ENCODE measurements at regions not wholly inside any gene's neighbourhood (a gene's known extent, or its start where the extent isn't known, plus 50 kb on each side); places are given as distances from the start of the nearest gene placed in this dataset.

DNA sequence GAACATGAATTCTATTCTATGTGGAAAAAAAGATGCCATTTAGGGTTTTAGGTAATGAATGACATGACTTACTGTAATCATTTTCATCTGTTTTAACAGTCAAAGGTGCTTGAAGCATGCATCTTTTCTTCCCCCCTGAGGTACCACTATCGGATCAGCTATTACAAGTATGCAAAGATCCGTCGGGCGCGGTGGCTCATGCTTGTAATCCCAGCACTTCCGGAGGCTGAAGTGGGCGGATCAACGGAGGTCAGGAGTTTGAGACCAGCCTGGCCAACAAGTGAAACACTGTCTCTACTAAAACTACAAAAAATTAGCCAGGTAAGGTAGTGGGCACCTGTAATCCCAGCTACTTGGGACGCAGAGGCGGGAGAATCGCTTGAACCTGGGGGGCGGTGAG lies 241.3 kb downstream of the ARAP2 start:
- no peaks in the 10 kb centered on the region for H3K36me3 ChIP-seq (ENCODE audit: insufficient read depth, low read length)
- H3K79me2 ChIP-seq (ENCODE audit: insufficient read depth, low read length) = no peaks in the 10 kb centered on the region
- H3K27me3 ChIP-seq (ENCODE audit: insufficient read depth, low read length) = no peaks in the 10 kb centered on the region
- H3K27ac ChIP-seq (ENCODE audit: low read depth, low read length, poor library complexity, severe bottlenecking) = no peak overlapping the region
- no peak overlapping the region for H2AFZ ChIP-seq (ENCODE audit: low read length)
- H3K9me3 ChIP-seq (ENCODE audit: low read length) = no peaks in the 10 kb centered on the region
- no peak overlapping the region for H3K4me2 ChIP-seq (ENCODE audit: low read length)
- H3K4me1 ChIP-seq (ENCODE audit: insufficient read depth, low read length, severe bottlenecking) = no peaks in the 10 kb centered on the region
- TF ChIP-seq, protein P1, sequence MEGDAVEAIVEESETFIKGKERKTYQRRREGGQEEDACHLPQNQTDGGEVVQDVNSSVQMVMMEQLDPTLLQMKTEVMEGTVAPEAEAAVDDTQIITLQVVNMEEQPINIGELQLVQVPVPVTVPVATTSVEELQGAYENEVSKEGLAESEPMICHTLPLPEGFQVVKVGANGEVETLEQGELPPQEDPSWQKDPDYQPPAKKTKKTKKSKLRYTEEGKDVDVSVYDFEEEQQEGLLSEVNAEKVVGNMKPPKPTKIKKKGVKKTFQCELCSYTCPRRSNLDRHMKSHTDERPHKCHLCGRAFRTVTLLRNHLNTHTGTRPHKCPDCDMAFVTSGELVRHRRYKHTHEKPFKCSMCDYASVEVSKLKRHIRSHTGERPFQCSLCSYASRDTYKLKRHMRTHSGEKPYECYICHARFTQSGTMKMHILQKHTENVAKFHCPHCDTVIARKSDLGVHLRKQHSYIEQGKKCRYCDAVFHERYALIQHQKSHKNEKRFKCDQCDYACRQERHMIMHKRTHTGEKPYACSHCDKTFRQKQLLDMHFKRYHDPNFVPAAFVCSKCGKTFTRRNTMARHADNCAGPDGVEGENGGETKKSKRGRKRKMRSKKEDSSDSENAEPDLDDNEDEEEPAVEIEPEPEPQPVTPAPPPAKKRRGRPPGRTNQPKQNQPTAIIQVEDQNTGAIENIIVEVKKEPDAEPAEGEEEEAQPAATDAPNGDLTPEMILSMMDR (IDR thresholded peaks at IDR 0.05; ENCODE audit: low read length) = no peak
- no peak for TF ChIP-seq EZH2 (IDR thresholded peaks at IDR 0.05; ENCODE audit: borderline replicate concordance, low read length)
- H3K9me2 ChIP-seq (ENCODE audit: low read depth, low read length) = no peaks in the 10 kb centered on the region
- H4K20me1 ChIP-seq (ENCODE audit: insufficient read depth, low read length) = no peaks in the 10 kb centered on the region
- no peak overlapping the region for H3K9ac ChIP-seq (ENCODE audit: low read length)
- H3F3A ChIP-seq (ENCODE audit: insufficient read depth, low read length) = no peaks in the 10 kb centered on the region
- no peak overlapping the region for H3K4me3 ChIP-seq (ENCODE audit: low read depth, low read length, poor library complexity, severe bottlenecking)

DNA sequence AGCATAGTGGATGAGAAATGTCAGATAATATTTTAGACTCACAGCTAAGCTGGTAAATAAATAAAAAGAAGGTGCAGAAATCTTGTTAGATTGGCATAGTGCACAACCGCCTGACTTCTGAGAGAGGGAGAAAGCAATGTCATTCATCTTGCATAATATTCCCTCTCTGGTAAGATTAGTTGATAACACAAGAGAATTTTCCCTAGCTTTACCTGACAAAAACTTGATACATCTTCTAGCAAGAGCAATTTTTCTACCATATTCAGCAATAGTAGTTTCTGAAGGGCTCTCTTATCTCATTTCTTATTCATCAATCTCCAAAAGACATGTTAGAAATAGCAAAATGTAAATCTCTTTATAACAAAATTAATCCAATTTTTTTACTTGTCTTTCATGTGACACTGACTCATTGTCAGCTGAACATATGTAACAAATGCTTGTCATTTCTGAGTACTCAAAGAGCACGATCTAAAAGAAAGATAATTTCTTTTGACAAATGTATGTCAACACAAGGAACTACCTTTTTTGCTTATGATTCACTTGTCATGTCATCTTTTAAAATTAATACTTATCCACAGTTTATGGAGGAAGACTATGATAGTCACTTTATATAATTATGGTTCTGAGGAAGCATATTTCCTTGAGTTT lies 240.0 kb downstream of the ARAP2 start:
- Histone ChIP-seq H3K4me2 (ENCODE audit: low read length) (no peak overlapping the region), H2AFZ (ENCODE audit: low read length) (no peak overlapping the region), H3K36me3 (ENCODE audit: insufficient read depth, low read length) (no peaks in the 10 kb centered on the region), H4K20me1 (ENCODE audit: insufficient read depth, low read length) (no peaks in the 10 kb centered on the region), H3K9me2 (ENCODE audit: low read depth, low read length) (no peaks in the 10 kb centered on the region), H3K27ac (ENCODE audit: low read depth, low read length, poor library complexity, severe bottlenecking) (no peak overlapping the region), H3K9ac (ENCODE audit: low read length) (no peak overlapping the region), H3K4me3 (ENCODE audit: low read depth, low read length, poor library complexity, severe bottlenecking) (no peak overlapping the region), H3K27me3 (ENCODE audit: insufficient read depth, low read length) (no peaks in the 10 kb centered on the region), H3F3A (ENCODE audit: insufficient read depth, low read length) (no peaks in the 10 kb centered on the region), H3K4me1 (ENCODE audit: insufficient read depth, low read length, severe bottlenecking) (no peaks in the 10 kb centered on the region), H3K79me2 (ENCODE audit: insufficient read depth, low read length) (no peaks in the 10 kb centered on the region), H3K9me3 (ENCODE audit: low read length) (no peaks in the 10 kb centered on the region)
- TF ChIP-seq, protein P1 (IDR thresholded peaks at IDR 0.05; ENCODE audit: low read length) = no peak
- no peak for TF ChIP-seq EZH2 (IDR thresholded peaks at IDR 0.05; ENCODE audit: borderline replicate concordance, low read length)

DNA sequence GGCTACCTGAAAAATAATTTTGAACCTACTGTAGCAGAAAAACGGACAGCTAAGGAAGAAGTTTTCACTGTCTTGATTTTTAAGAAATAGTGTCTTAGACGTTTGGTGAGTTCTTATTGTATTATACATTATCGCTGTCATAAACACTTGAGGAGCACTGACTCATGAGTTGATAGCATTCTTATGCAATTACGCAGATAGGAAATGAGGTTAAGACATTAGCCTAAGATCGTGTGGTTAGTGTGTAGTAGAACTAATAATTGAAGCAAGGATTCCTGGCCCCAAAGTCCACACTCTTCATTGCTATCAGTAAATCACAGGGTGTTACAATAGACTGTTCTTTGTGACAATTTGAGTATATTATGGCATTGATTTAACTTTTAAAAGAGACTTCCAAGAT lies 238.1 kb downstream of the ARAP2 start:
- no peaks in the 10 kb centered on the region for H3K27me3 ChIP-seq (ENCODE audit: insufficient read depth, low read length)
- no peak overlapping the region for H3K4me2 ChIP-seq (ENCODE audit: low read length)
- H3K9me2 ChIP-seq (ENCODE audit: low read depth, low read length) = no peaks in the 10 kb centered on the region
- no peaks in the 10 kb centered on the region for H3K36me3 ChIP-seq (ENCODE audit: insufficient read depth, low read length)
- H3K9ac ChIP-seq (ENCODE audit: low read length) = no peak overlapping the region
- H3K27ac ChIP-seq (ENCODE audit: low read depth, low read length, poor library complexity, severe bottlenecking) = no peak overlapping the region
- TF ChIP-seq, protein P1 (IDR thresholded peaks at IDR 0.05; ENCODE audit: low read length) = no peak
- TF ChIP-seq EZH2 (IDR thresholded peaks at IDR 0.05; ENCODE audit: borderline replicate concordance, low read length) = no peak
- H2AFZ ChIP-seq (ENCODE audit: low read length) = no peak overlapping the region
- no peaks in the 10 kb centered on the region for H3K4me1 ChIP-seq (ENCODE audit: insufficient read depth, low read length, severe bottlenecking)
- no peaks in the 10 kb centered on the region for H3F3A ChIP-seq (ENCODE audit: insufficient read depth, low read length)
- no peaks in the 10 kb centered on the region for H3K9me3 ChIP-seq (ENCODE audit: low read length)
- H3K79me2 ChIP-seq (ENCODE audit: insufficient read depth, low read length) = no peaks in the 10 kb centered on the region
- no peaks in the 10 kb centered on the region for H4K20me1 ChIP-seq (ENCODE audit: insufficient read depth, low read length)
- no peak overlapping the region for H3K4me3 ChIP-seq (ENCODE audit: low read depth, low read length, poor library complexity, severe bottlenecking)

Measured in OCI-LY1 (cell line).